Breast epithelium (tissue), 3 donors: ENCODE measurements at regions not wholly inside any gene's neighbourhood (a gene's known extent, or its start where the extent isn't known, plus 50 kb on each side); places are given as distances from the start of the nearest gene placed in this dataset.

Source experiments
- CTCF ChIP-seq, 3 donors: fragments of 450-650 bp; IDR thresholded peaks; one replicate each; pipeline ENCODE4 v1.5.1; 2016 to 2017; ENCODE audit warnings: antibody characterized with exemption in 3 of 3, mild to moderate bottlenecking in 3 of 3, moderate library complexity in 3 of 3
- POLR2A ChIP-seq: fragments of 450-650 bp; IDR thresholded peaks from one replicate; pipeline ENCODE4 v1.6.1; 2016; ENCODE audit warnings: antibody characterized with exemption, mild to moderate bottlenecking, moderate library complexity
- POLR2AphosphoS5 ChIP-seq, 3 donors: sonication (generic); formaldehyde crosslinking; IDR thresholded peaks; one replicate each; pipeline ENCODE4 v1.6.1; 2017; ENCODE audit warnings: antibody characterized with exemption in 3 of 3

GRCh38 chr5:154653764-154654485 is 101.3 kb upstream of the LARP1 start:
- TF ChIP-seq CTCF (IDR thresholded peaks at IDR 0.05) (no peak), POLR2A (no peak), POLR2AphosphoS5 (IDR thresholded peaks at IDR 0.05) (no peak)
